EH (cell line): ENCODE measurements at regions not wholly inside any gene's neighbourhood (a gene's known extent, or its start where the extent isn't known, plus 50 kb on each side); places are given as distances from the start of the nearest gene placed in this dataset.

Experiments
- DNase-seq: peaks from one replicate; pipeline ENCODE4 v3.0.0-alpha.2; 2015; ENCODE audit warnings: low read depth

DNA sequence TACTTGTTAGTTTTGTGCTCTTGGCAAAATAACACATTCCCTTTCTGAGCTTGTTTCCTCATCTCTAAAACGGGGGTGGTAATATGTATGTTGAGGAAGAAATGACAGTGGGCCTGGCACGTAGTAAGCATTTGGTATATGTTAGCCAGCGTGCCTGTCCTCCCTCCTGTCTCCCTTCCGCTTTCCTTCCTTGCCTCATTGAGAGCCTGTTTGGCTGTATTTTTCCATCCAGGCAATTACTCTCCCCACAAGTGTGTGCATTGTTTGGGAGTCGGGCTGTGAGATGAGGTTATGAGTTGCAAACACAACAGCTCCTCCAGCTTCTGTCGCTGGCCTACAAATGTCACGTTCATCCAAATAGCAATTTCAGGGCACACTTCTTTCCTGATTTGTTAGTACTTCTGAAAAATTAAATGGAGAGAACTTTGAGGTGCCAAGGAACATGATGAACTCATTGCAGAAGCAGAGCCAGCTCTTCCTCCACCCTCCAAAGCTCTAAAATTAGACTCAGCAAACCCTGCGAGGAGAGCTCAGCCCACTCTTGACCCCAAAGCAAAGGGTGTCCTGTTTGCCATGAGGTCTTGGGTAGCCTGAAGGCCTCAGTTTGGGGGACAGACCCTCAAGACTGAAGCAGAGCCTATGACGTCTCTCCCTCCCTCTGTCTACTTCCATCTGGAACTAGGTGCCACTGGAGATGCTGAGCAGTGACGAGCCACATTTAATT is 50.7 kb upstream of the TOX2 start:
- no peak for DNase-seq

DNA sequence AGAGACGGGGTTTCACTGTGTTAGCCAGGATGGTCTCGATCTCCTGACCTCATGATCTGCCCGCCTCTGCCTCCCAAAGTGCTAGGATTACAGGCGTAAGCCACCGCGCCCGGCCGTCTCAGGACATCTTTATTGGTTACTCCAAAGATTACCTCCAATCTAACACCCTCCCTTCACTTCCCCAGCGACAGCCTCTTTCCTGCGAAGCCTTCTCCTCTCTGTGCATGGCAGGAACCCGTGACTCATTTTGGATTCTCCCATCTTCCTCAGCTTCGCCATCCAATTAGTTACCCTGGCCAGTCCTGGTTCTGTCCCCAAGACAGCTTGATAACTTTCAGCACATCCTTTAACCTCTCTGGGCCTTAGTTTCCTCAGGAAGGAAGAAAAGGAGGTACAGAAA is 51.3 kb upstream of the TOX2 start:
- peak; percentile 31 for DNase-seq

DNA sequence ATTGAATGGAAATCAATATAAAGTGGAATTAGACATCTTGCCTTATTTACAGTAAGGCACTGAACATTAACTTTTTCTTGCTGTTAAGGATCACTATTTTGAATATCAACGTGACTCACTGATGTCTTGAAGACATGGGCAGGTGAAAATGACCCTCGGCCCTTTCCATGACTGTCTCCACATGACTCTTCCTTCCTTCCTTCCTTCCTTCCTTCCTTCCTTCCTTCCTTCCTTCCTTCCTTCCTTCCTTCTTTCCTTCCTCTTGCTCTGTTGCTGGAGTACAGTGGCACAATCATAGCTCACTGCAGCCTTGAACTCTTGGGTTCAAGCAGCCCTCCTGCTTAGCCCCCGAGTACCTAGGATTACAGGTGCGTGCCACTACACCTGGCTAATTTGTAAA is 52.2 kb upstream of the TOX2 start:
- no peak for DNase-seq

DNA sequence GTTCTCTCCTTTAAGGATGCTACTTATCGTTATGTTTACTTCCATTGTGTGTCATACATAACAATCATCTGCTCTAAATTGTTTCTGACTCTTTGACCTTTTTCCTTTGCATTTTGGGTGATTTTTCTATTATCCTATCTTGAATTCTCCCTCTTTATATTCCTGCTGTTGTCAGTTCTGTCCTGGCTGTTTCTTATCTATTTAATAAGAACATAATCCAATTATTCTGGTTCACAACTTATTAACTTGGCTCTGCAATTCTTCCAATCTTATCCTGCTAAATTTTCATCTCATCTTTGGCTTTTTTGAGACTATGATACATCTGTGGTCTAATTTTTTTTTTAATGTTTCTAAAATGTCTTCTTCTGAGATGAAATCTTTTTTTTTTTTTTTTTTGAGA is 54.7 kb upstream of the TOX2 start:
- DNase-seq = no peak

DNA sequence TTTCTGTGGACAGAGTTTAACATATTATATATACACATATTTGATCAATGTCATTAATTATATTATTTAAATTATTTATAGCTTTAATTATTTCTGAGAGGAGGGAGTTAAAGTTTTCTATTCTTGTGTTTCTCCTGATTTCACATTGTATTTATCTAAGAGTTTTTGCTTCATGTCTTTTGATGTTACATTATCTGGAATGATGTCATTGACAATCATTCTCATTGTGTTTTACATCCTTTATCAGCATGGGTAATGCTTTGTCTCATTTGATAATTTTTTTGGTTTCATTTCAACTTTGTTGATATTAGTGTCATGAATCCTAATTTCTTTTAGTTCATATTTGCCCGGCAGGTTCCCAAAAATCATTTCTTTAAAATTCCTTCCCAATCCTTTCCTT is 56.7 kb upstream of the TOX2 start:
- no peak for DNase-seq

DNA sequence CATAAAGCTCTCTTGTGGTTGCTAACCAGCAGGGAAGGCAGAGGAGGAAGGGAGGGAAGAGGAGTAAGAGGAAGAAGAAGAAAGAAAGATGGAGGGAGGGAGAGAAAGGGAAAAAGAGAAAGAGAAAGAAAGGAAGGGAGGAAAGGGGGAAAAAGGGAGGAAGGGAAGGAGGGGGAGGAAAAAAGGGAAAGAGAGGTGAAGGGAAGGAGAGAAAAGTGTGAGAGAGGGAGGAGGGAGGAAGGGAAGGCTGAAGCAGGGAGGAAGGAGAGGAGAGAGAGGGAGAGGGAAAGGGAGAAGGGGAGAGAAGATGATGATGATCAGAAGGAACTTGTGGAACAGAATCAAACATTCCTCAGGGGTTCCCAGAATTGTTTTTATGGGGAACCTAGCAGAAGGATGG is 57.5 kb upstream of the TOX2 start:
- no peak for DNase-seq

DNA sequence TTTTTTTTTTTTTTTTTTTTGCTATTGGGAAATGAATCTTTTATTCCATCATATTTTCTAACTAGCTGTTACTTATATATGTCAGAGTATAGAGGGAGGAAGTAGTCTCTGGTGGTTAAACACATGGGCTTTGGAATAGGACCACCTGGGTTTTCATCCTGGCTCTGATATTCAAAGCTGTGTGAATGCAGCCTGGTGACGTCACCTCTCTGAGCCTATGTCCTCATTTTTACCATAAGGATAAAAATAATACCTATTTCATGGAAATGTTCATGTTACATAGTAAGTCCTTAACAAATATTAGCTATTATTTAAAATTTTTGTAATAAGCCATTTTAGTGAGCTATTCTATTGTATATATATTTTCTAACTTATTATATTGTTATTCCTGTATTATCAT is 58.8 kb upstream of the TOX2 start:
- DNase-seq = no peak

DNA sequence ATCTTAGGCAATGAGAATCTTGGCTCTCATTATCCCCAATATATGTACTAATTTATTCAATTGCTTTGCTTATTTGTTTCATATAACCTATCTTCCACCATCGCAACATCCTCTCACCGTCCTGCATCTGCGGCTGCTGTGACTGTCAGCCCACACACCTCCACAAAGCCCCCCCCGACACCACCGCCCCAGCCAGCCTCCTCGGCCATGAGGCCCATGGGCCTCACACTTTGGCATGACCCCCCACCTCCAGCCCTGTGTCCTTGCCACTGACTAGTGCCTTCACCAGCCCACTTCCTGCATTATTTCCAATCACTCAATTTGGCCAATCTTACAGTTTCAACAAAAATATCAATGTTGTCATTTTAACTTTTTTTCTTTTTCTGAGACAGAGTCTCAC is 60.7 kb upstream of the TOX2 start:
- DNase-seq = no peak

DNA sequence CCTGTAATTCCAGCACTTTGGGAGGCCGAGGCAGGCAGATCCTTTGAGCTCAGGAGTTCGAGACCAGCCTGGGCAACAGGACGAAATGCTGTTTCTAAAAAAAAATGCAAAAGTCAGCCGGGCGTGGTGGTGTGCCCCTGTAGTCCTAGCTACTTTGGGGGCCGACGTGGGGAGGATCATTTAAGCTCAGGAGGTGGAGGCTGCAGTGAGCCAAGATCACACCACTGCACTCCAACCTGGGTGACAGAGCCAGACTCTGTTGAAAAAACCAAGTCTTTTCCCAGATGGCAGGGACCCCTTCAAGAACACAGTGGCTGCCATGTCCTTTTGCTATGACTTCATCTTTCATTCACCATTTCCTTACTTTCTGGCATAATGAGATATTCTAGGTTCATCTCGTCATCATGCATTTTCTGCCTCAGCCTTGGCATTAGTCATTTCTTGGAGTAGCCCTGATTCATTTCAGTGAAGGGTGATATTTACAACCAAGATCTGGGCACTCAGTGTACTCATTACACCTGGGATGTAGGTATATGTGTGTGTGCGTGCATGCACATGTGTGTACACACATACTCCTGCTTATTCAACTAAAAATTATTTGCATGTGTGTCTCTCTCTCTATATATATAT is 61.4 kb upstream of the TOX2 start:
- DNase-seq = peak; percentile 21

DNA sequence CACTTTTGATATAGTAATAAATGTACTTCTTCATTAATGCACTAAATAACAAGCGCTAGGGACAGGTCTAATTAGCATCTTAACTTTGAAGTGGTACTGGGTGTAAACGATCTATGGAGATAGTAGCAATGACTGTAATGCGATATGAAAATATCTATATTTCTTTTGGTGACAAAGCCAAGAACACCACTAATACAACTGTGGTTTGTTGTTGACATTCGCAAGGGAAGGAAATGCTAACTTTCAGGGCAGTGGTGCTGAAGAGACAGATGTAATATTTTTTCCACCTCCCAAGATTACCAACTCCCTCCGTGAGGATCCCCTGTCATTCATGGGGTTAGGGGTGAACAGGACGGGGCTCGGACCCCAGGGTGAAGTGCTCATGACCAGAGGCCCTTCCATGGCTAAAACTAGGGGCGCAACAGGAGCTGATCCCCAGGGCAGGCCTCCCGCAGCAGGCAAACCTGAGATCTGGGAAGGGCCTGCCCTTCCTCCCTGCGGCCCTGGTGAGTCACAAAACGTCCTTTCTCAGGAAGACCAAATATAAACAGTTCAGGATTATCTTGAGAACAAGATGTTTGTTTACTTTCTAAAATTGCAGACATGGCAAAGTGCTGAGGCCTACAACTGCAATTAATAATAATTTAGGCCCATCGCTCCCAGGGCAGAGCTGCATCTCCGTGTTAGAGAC is 65.0 kb upstream of the TOX2 start:
- DNase-seq = peak; percentile 75

DNA sequence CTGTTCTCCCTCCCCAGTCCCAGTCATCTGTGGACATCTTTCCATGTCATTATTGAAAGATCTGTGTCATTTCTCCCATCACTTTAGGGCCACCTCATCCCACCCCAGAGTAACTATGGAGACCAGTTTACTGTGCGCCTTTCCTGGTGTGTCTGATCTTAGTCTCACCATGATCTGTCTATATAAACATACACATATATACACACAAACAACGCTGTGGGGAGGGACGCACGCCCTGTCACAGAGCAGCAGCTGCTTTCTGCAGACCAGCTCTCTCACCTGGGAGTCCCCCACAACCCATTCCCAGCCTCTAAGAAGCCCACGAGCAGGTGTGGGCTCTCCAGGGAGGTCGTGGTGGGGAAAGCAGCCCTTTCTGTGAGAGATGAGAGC is 68.1 kb upstream of the TOX2 start:
- no peak for DNase-seq

DNA sequence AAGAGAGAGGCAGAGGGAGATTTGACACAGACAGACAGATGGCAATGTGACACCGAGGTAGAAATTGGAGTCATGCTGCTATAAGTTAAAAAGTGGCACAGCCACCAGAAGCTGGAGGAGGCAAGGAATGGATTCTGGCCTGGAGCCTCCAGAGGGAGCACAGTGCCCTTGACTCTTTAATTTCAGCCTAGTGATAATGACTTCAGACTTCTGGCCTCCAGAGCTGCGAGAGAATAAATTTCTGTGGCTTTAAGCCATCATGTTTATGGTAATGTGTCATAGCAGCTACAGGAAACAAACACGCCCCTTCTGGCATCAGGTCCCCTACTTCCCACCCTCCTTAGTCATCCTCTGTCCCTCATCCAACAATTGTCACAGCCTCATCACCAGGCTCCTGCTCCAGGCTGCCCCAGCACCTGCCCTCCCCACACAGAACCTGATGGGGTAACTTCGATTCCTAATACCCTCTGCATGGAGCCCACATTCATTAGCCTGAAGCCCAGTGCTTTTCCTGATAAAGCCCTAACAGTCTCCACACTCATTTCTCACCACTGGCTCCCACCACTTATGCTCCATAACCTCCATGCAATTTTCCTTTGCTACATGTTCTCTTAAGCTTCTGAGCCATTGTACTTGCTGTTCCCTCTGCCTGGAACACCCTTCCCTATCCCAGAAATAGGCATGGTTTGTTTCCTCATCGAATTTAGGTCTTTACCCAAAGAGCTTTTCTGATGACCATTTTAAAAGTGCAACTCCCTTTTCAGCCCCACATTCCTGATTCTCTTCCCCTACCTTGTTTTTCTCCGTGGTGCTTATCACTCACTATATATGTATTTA is 69.7 kb upstream of the TOX2 start:
- DNase-seq = peak; percentile 91

DNA sequence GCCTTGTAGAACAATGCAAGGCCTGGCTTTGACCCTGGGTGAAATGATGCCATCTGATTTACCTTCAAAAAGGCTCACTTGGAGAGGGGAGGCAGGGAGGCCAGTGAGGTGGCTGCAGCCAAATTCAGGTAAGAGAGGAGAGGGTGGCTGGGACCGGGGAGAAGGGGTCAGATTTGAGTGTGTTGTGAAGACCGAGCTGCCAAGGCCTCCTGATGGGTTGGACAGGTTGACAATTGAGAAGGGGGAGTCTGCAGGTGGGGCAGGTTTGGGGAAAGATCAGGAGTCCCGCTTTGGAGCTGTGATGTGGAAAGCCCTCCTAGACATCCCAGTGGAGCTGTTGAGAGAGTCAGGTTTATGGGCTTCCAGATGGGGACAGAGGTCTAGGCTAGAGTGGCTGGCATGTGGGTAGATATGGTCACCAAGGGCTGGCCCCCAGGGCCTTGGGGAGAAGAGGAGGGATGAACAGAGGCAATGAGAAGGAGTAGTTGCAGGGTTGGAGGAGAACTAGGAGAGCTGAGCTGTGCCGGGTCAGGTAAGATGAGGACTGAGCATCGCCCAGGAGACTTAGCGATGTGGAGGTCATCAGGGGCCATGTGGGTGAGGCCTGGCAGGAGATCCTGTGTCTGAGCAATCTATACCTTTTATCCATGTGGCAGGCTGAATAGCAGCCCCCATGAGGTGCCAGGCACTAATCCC is 70.5 kb upstream of the TOX2 start:
- no peak for DNase-seq

DNA sequence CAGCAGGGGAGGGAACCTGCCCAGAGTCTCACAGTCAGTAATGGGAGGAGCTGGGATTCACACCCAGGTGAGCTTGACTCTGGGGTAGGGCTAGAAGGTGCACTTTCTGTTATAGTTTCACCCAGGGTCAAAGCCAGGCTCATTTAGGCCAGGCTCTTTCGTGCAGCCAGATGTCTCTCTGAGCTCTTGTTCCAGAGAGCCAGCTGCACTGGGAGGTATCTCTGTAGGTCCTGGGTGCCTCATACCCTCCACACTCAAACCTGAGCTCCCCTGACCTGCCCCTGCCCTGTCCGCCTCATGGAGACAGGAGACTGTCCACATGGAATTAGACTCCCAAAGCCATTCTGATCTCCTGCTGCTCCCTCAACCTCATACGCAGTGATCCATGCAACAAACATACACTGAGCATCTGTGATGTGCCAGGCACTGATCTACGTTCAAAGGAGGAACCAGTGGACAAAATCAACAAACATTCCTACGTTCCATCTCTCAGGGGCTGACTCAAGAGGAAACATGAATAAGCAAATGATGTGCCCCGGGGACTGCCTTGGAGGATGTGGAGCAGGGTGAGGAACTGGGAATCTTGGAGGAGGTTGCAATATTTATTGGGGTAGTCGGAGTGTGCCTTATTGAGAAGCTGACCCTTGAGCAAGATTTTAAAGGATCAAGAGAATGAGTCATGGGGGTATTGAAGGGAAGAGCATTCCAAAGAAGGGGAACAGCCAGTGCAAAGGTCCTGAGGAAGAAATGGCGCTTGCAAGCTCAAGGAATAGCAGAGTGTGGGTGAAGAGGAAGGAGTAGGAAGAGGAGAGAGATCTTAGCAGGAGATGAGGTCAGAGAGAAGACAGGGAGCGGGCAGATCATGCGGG is 71.3 kb upstream of the TOX2 start:
- DNase-seq = peak; percentile 95

DNA sequence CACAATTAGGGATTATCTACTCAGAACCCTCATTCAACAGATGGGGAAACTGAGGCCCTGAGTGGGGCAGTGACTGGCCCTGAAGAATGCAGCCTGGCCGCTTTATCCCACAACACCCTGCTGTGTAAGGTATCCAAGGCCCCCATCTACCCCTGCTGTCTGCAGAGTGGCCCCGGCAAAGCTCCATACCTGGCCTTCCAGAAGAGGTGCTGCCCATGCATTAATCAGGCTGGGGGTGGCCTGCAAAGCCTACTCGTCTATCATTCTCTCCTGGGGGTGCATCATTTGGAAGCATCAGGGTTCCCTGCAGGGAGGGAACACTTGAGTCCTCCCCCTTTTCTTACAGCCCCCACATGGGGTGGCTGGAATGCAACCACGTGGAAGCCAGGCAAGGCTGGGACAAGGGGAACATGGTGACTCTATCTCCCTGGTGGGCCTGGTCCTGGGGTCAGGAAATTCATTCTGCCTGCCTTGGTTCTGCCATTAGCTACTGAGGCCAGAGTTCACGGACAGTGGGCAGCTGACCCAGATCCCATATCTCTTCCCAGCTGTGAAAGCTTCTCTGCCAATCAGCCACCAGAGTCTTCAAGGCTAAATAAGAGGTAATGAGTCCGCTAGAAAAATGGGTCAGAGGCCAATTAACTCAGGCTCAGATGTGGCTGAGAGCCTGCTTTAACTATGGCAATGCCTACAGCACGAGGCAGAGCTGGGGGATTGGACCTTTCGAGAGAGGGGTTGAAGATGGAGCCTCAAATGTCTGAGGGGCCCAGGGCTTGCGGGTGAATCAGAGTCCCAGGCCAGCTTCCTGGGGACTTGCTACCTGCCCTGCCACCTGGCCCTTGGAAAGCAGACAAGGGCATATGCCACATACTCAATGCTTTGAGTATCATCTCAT is 72.3 kb upstream of the TOX2 start:
- no peak for DNase-seq

DNA sequence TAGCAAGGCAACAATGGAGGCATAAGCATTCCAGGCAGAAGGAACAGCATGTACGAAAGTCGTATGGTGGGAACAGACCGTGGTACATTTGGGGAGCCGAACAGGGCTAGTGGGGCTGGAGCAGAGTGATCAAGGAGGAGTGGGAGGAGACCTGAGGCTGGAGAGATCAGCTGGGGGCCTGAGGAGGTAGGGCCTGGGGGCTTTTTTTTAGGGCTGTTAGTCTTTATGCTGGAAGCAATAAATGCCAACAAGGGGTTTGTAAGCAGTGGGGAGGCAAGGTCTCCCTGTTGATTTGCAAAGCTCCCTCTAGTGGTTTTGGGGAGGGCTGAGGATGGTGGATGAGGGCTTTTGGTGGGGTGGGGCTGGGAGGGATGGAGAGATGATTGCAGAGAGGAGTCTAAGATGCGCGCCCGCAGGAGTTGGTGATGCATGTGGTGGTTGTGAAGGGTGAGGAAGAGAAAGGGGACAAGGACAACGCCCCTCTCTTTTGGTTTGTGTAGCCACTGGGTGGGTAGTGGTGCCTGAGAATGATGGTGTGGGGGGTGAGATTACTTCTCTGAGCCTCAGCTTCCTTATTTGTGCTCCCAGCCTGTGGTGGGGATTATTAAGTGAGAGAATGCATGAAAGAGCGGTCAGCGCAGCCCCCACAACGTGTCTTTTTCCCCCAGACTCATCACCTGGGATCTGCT is 74.1 kb upstream of the TOX2 start:
- DNase-seq = peak; percentile 37

DNA sequence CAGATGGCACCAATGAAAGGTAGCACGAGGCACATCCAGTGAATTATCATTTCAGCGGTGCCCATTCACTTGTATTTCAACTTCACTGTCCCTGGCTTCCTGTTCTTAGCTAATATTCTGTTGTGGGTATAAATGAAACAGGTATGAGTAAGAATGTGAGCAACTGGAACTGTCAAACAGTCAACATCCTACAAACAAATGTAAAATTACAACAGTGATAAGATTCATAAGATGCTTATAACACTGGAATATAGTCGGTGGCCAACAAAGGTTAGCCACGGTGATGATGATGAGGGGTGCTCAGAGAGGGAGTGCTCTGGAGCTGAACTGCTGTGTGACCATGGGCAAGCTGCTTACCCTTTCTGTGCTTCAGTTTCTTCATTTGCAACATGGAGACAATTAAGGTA is 74.9 kb upstream of the TOX2 start:
- no peak for DNase-seq

DNA sequence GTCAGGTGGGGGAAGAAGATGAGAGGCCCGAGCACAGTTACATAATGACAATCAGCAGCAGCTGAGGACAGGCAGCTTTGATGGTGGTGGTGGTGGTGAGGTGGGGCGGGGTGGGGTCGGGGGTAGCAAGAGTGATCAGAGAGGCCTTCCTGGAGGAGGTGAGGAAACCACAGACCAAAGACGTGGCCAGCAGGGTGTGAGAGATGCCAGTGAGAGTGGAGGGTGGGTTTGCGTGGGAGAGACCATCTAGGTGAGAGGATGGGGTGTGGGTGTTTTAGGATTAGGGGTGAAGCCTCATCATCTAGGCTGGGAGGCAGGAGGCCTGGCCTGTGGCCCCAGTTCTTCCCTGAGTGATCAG is 76.0 kb upstream of the TOX2 start:
- no peak for DNase-seq
